ENCODE measurements at regions not wholly inside any gene's neighbourhood (a gene's known extent, or its start where the extent isn't known, plus 50 kb on each side); places are given as distances from the start of the nearest gene placed in this dataset.
A peak's percentile ranks its signal among the peaks of the same experiment; 100 is the strongest.
"Not testable (repeated sequence)": the region's sequence is repeated elsewhere in the genome, so short reads cannot be mapped to it uniquely, and the experiment has no call there.

DNA sequence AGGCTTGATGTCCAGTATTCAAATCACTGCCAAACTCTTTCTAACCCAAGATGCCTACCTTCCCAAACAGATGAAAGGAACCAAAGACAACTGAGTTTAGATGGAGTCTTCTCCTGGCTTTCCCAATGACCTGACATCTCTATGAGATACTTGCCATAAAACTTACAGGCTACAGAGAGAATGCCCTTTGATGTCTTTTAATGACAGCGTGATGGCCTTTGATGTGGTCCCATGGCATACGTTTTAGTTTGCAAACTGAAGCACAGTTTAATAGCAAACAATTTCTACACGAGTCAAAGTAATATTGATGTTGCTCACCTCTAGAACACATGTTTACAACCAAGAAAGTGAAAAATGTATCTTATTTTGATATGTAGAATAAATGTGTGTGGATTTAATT, 73.2 kb downstream of the ZIC4 start:
- no peaks in the 10 kb centered on the region for H3K36me3 ChIP-seq
- TF ChIP-seq, protein P1, sequence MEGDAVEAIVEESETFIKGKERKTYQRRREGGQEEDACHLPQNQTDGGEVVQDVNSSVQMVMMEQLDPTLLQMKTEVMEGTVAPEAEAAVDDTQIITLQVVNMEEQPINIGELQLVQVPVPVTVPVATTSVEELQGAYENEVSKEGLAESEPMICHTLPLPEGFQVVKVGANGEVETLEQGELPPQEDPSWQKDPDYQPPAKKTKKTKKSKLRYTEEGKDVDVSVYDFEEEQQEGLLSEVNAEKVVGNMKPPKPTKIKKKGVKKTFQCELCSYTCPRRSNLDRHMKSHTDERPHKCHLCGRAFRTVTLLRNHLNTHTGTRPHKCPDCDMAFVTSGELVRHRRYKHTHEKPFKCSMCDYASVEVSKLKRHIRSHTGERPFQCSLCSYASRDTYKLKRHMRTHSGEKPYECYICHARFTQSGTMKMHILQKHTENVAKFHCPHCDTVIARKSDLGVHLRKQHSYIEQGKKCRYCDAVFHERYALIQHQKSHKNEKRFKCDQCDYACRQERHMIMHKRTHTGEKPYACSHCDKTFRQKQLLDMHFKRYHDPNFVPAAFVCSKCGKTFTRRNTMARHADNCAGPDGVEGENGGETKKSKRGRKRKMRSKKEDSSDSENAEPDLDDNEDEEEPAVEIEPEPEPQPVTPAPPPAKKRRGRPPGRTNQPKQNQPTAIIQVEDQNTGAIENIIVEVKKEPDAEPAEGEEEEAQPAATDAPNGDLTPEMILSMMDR (IDR thresholded peaks at IDR 0.05), result no peak
- intact Hi-C loops (cut with DNase I), result no loop called here
- no peak overlapping the region for H3K4me3 ChIP-seq
- no peaks in the 10 kb centered on the region for H3K27me3 ChIP-seq
- H3K4me1 ChIP-seq, result no peaks in the 10 kb centered on the region
- DNase-seq, result no peak
- no peak for ATAC-seq
- H3K9me3 ChIP-seq, result no peaks in the 10 kb centered on the region
- H3K27ac ChIP-seq, result no peak overlapping the region

DNA sequence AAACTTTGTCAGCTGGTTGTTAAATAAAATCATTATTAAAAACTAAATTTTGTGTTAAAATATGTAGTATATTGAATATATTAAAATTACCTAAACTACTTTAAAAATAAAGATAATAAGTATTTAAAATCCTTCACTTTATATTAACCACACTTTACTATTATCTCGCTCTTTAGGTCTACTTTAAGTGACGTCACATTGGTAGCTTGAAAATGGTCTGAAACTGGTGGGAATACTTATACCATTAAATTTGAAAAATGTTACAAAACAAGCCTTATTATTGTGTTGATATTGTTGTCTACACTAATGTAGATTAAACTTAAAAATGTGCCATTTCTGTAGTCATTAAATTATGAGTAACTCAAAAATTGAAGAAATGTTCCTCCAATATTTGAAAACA, 77.6 kb downstream of the ZIC4 start:
- no peaks in the 10 kb centered on the region for H3K4me1 ChIP-seq
- no peak for ATAC-seq
- H3K27me3 ChIP-seq, result no peaks in the 10 kb centered on the region
- H3K27ac ChIP-seq, result no peak overlapping the region
- DNase-seq, result no peak
- H3K9me3 ChIP-seq, result no peaks in the 10 kb centered on the region
- intact Hi-C loops (cut with DNase I), result no loop called here
- no peak overlapping the region for H3K4me3 ChIP-seq
- no peaks in the 10 kb centered on the region for H3K36me3 ChIP-seq
- TF ChIP-seq, protein P1 (IDR thresholded peaks at IDR 0.05), result no peak

DNA sequence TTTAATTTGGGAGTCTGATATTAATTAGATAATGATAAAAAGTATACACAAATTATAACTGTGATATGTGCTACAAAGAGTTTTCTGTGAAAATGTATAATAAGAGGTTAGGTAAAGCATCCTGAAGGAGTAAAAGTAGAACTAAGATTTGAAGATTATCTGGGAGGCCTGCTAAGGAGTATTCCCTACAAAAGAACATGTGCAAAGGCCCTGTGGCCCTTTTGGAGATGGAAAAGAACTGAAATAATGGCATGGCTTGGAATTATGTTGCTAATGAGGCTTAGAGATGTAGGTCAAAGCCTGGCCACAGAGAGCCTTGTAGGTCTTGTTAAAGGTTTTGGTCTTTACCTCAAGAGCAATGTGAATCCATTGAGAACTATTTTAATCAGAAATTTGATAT, 82.0 kb downstream of the ZIC4 start:
- intact Hi-C loops (cut with DNase I), result no loop called here
- no peak for DNase-seq
- H3K27me3 ChIP-seq, result no peaks in the 10 kb centered on the region
- H3K36me3 ChIP-seq, result no peaks in the 10 kb centered on the region
- H3K9me3 ChIP-seq, result peaks cover 0 to 4% of the 10 kb centered on the region in 2 donors
- ATAC-seq, result no peak
- H3K4me3 ChIP-seq, result no peak overlapping the region
- H3K4me1 ChIP-seq, result no peaks in the 10 kb centered on the region
- TF ChIP-seq, protein P1 (IDR thresholded peaks at IDR 0.05), result no peak
- H3K27ac ChIP-seq, result no peak overlapping the region

GRCh38 chr3:147318900-147319299, 87.4 kb downstream of the ZIC4 start:
- Histone ChIP-seq H3K27ac (no peak overlapping the region), H3K27me3 (no peaks in the 10 kb centered on the region), H3K4me3 (no peak overlapping the region), H3K4me1 (no peaks in the 10 kb centered on the region), H3K9me3 (peaks cover 0 to 4% of the 10 kb centered on the region in 2 donors), H3K36me3 (no peaks in the 10 kb centered on the region)
- no peak for DNase-seq
- TF ChIP-seq, protein P1 (IDR thresholded peaks at IDR 0.05), result no peak
- intact Hi-C loops (cut with DNase I), result no loop called here
- ATAC-seq, result no peak

DNA sequence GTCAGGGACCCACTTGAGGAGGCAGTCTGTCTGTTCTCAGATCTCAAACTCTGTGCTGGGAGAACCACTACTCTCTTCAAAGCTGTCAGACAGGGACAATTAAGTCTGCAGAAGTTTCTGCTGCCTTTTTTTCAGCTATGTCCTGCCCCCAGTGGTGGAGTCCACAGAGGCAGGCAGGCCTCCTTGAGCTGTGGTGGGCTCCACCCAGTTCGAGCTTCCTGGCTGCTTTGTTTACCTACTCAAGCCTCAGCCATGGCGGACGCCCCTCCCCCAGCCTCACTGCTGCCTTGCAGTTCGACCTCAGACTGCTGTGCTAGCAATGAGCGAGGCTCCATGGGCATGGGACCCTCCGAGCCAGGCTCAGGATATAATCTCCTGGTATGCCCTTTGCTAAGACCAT, 89.3 kb downstream of the ZIC4 start:
- DNase-seq; H3K4me3 ChIP-seq; H3K36me3 ChIP-seq; ATAC-seq; intact Hi-C loops (cut with DNase I); H3K4me1 ChIP-seq; H3K27me3 ChIP-seq; H3K27ac ChIP-seq; H3K9me3 ChIP-seq: not testable (repeated sequence)

DNA sequence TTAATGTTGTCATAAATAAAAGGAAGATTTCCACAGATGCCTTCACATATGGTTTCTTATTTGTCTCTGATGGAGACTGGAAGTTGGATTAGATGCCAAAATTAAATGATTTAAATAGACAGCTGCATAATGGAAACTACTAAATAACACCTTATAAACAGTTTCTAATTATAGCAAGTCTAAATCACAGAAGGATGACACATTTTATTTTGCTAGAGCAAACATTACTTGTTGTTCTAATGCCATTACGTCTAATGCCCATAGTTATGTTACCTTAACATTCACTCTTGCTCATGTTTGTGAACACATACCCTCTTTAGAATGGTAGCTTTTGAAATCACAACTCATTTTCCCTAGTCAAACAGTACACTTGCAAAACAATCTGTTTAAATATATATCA, 92.8 kb downstream of the ZIC4 start:
- Histone ChIP-seq H3K27me3 (no peaks in the 10 kb centered on the region), H3K9me3 (no peaks in the 10 kb centered on the region), H3K36me3 (no peaks in the 10 kb centered on the region), H3K27ac (no peak overlapping the region), H3K4me1 (no peaks in the 10 kb centered on the region), H3K4me3 (no peak overlapping the region)
- no peak for ATAC-seq
- TF ChIP-seq, protein P1 (IDR thresholded peaks at IDR 0.05), result no peak
- DNase-seq, result peak in 1 of 4 donors; percentile 9
- intact Hi-C loops (cut with DNase I), result no loop called here

Data from left lung (tissue), 4 donors.